ENCODE measurements at regions not wholly inside any gene's neighbourhood (a gene's known extent, or its start where the extent isn't known, plus 50 kb on each side); places are given as distances from the start of the nearest gene placed in this dataset.

GRCh38 chr11:96967616-96968015 is 577.8 kb downstream of the JRKL start:
- no peaks in the 10 kb centered on the region for H3K79me2 ChIP-seq (ENCODE audit: insufficient read depth, low read length)
- H3K36me3 ChIP-seq (ENCODE audit: low read length): no peaks in the 10 kb centered on the region
- no peaks in the 10 kb centered on the region for H3K9me2 ChIP-seq (replicated peaks; ENCODE audit: insufficient read depth, low read length)
- H4K20me1 ChIP-seq (ENCODE audit: low read depth, low read length): no peaks in the 10 kb centered on the region
- H3K9me3 ChIP-seq (ENCODE audit: insufficient read depth, low read length): no peaks in the 10 kb centered on the region
- no peak overlapping the region for H3K9ac ChIP-seq (ENCODE audit: low read length)
- no peaks in the 10 kb centered on the region; the same call in 1 of the 2 replicates for H3K27me3 ChIP-seq (ENCODE audit: low read length)
- no peak for TF ChIP-seq EZH2phosphoT487 (conservative IDR thresholded peaks at IDR 0.05; ENCODE audit: low read length)
- no peak for TF ChIP-seq CTCF (IDR thresholded peaks at IDR 0.05; ENCODE audit: insufficient read depth, low read length, poor library complexity, severe bottlenecking)
- H3K27ac ChIP-seq (ENCODE audit: low read depth, low read length): no peak overlapping the region
- H3K4me3 ChIP-seq (ENCODE audit: insufficient read depth, low read length, poor library complexity, severe bottlenecking): no peak overlapping the region
- no peak overlapping the region for H2AFZ ChIP-seq (ENCODE audit: low read depth, low read length, severe bottlenecking)
- H3K4me2 ChIP-seq (ENCODE audit: low read depth, low read length, poor library complexity, severe bottlenecking): no peak overlapping the region
- no peaks in the 10 kb centered on the region for H3F3A ChIP-seq (ENCODE audit: insufficient read depth)

- Histone ChIP-seq H3K36me3 (ENCODE audit: low read length) (no peaks in the 10 kb centered on the region), H3K4me2 (ENCODE audit: low read depth, low read length, poor library complexity, severe bottlenecking) (no peak overlapping the region), H3K4me3 (ENCODE audit: insufficient read depth, low read length, poor library complexity, severe bottlenecking) (no peak overlapping the region), H3K9me3 (ENCODE audit: insufficient read depth, low read length) (no peaks in the 10 kb centered on the region), H3K79me2 (ENCODE audit: insufficient read depth, low read length) (no peaks in the 10 kb centered on the region), H4K20me1 (ENCODE audit: low read depth, low read length) (no peaks in the 10 kb centered on the region), H3F3A (ENCODE audit: insufficient read depth) (no peaks in the 10 kb centered on the region), H3K9me2 (replicated peaks; ENCODE audit: insufficient read depth, low read length) (no peaks in the 10 kb centered on the region), H2AFZ (ENCODE audit: low read depth, low read length, severe bottlenecking) (no peak overlapping the region), H3K27ac (ENCODE audit: low read depth, low read length) (no peak overlapping the region), H3K9ac (ENCODE audit: low read length) (no peak overlapping the region), H3K27me3 (ENCODE audit: low read length) (no peaks in the 10 kb centered on the region; the same call in 1 of the 2 replicates)
- TF ChIP-seq CTCF (IDR thresholded peaks at IDR 0.05; ENCODE audit: insufficient read depth, low read length, poor library complexity, severe bottlenecking) (no peak), EZH2phosphoT487 (conservative IDR thresholded peaks at IDR 0.05; ENCODE audit: low read length) (no peak)
Observed at GRCh38 chr11:96969251-96969650, 579.4 kb downstream of the JRKL start.

GRCh38 chr11:96978751-96979150 is 588.9 kb downstream of the JRKL start:
- H3K9me3 ChIP-seq (ENCODE audit: insufficient read depth, low read length): no peaks in the 10 kb centered on the region
- no peaks in the 10 kb centered on the region for H3K27me3 ChIP-seq (ENCODE audit: low read length)
- H3K4me3 ChIP-seq (ENCODE audit: insufficient read depth, low read length, poor library complexity, severe bottlenecking): no peak overlapping the region
- H3F3A ChIP-seq (ENCODE audit: insufficient read depth): no peaks in the 10 kb centered on the region
- no peak overlapping the region for H3K4me2 ChIP-seq (ENCODE audit: low read depth, low read length, poor library complexity, severe bottlenecking)
- H3K27ac ChIP-seq (ENCODE audit: low read depth, low read length): no peak overlapping the region
- TF ChIP-seq EZH2phosphoT487 (conservative IDR thresholded peaks at IDR 0.05; ENCODE audit: low read length): no peak
- TF ChIP-seq CTCF (IDR thresholded peaks at IDR 0.05; ENCODE audit: insufficient read depth, low read length, poor library complexity, severe bottlenecking): no peak
- no peaks in the 10 kb centered on the region for H4K20me1 ChIP-seq (ENCODE audit: low read depth, low read length)
- no peaks in the 10 kb centered on the region for H3K79me2 ChIP-seq (ENCODE audit: insufficient read depth, low read length)
- H2AFZ ChIP-seq (ENCODE audit: low read depth, low read length, severe bottlenecking): no peak overlapping the region
- H3K9me2 ChIP-seq (replicated peaks; ENCODE audit: insufficient read depth, low read length): no peaks in the 10 kb centered on the region
- no peaks in the 10 kb centered on the region for H3K36me3 ChIP-seq (ENCODE audit: low read length)
- H3K9ac ChIP-seq (ENCODE audit: low read length): no peak overlapping the region
